ENCODE measurements at regions not wholly inside any gene's neighbourhood (a gene's known extent, or its start where the extent isn't known, plus 50 kb on each side); places are given as distances from the start of the nearest gene placed in this dataset.
"Not testable (repeated sequence)": the region's sequence is repeated elsewhere in the genome, so short reads cannot be mapped to it uniquely, and the experiment has no call there.

DNA sequence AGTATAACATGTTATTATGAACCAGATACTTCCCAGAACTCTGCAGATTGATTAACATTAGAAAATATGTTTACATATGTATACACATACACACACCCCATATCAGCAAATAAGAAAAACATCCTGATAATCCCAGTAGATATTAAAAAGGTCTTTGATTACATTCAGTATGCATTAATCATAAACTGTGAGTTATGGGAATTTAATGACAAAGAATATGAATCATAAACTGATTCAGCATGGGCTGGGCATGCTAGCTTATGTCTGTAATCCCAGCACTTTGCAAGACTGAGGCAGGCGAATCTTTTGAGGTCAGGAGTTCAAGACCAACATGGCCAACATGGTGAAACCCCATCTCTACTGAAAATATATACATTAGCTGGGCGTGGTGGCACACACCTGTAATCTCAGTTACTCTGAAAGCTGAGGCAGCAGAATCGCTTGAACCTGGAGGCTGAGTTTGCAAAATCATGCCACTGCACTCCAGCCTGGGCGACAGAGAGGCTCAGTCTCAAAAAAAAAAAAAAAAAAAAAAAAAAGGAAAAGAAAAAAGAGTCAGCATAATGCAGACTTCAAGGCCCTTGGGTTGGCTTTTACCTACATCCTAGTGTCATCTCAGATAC, 581.9 kb upstream of the PRR20A start:
- no peak for DNase-seq

DNA sequence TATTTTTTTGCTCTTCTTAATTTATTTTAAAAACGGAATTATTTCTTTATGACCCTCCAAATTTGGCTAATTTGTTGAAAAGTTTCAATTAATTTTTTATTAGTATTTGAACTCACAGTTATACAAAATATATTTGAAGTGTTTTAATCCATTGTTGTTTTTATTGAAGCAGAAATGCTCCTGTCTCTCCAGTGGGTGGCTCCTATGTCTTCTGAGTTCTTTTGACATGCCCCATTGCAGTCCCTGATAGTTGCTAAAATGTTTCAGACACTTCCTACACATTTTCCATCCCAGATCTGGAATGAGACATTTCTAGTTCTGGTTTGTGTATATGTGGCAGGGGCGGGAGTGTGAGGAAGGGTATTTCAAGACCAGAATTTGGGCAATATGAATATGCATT, 579.4 kb upstream of the PRR20A start:
- no peak for DNase-seq

DNA sequence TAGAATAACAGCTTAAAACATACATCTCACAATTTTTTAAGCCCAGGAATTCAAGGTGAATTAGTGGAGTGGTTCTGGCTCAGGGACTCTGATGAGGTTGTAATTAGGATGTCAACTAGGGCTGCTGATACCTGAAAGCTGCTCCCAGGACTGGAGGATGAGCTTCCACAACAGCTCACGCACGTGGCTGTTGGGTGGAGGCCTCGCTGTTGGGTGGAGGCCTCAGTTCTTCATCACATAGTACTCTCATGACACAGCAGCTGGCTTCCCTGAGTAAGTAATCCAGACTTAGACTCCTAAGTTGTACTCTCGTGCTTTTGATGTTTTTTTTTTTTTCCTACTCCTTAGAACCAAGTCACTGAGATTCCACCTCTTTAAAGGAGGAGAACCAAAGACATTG, 577.1 kb upstream of the PRR20A start:
- no peak for DNase-seq

DNA sequence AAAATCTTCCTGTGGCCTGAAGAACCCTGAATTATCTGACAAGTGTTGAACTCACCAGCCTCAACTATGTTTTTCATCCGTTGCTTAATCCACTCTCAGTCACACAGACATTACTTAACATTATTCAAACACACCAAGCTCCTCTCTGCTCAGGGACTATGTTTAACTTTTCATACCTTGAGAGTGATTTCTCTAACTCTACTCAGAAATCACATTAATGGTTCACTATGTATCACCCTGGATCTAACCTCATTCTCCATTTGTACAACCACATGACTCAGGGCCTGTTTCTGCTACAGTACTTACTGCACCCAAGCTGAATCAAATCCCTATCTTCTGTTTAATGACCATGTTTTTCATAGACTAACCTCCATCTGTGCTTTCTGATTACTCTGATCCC, 553.7 kb upstream of the PRR20A start:
- DNase-seq: no peak

DNA sequence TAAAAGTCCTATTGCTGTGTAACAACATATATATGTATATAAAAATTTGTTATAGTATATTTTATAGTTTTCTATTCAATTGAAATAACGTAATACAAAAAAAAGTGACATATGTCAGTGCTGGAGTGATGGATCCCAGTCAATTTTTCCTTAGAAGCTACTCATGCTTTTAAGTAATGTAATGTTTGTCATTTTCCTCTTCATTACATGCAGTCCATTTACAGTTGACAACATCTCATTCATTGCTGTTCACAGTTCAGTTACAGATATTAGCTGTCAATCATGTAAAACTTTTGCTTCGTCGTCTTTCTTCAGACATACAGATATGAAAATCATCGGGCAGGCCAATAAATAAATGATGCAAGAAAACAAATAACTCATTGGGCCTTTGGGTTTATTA, 525.1 kb upstream of the PRR20A start:
- DNase-seq: no peak

DNA sequence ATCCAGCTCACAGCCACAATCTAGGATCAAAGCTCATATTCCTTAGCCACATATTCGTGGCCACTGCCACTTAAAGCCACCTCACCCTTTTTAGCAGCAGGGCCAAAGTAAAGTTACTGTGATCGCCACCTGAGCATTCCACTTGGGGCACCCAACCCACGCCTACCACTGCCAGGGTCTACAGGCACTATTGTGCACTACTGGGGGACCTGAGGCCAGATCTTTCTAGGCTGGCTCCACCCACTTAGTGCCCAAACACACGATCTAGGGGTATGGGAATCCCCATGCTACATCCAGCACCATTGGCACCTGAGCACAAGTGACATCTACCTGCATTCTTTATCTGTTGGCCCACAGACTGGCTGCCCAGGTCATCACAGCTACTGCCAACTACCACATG, 517.9 kb upstream of the PRR20A start:
- DNase-seq: no peak

DNA sequence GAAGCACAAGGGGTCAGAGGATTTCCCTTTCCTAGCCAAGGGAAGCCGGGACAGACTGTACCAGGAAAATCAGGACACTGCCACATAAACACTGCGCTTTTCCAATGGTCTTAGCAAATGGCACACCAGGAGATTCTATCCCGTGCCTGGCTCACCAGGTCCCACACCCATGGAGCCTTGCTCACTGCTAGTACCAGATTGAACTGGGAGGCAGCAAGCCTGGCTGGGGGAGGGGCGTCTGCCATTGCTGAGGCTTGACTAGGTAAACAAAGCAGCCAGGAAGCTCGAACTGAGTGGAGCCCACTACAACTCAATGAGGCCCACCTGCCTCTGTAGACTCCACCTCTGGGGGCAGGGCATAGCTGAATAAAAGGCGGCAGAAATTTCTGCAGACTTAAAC, 511.8 kb upstream of the PRR20A start:
- not testable (repeated sequence) for DNase-seq

DNA sequence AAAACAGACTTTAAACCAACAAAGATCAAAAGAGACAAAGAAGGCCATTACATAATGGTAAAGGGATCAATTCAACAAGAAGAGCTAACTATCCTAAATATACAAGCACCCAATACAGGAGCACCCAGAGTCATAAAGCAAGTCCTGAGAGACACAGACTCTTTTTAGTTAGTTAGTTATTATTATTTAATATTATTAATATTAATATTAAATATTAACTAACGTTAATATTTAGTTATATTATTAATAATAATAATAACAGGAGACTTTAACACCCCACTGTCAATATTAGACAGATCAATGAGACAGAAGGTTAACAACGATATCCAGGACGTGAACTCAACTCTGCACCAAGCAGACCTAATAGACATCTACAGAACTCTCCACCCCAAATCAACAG, 509.7 kb upstream of the PRR20A start:
- not testable (repeated sequence) for DNase-seq

DNA sequence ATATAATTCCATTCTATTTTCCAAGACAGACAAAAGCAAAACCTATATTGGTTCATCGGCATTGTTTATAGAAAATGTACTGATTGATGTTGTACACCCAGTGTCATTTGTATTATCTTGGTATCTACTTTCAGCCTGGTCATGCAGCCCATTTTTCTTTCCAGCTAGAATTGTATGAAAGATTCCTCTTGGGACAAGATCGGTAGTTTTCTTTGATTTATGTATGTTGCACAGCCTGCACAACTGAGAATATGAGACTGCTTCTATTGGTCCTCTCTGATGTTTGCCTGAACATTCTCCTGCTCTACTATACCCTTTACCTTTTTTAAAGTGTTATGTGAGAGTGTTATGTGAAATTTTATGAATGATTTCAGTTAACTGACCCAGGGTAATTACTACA, 487.7 kb upstream of the PRR20A start:
- DNase-seq: no peak

DNA sequence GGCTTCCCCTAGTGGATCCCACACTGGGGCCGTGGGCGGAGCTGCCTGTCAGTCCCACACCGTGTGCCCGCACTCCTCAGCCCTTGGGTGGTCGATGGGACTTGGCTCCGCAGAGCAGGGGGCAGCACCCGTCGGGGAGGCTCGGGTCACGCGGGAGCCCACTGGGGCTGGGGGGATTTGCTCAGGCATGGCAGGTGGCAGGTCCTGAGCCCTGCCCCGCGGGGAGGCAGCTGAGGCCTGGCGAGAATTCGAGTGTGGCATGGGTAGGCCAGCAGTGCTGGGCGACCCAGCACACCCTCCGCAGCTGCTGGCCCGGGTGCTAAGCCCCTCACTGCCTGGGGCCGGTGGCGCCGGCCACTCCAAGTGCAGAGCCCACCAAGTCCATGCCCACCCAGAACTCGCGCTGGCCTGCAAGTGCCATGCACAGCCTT, 481.7 kb upstream of the PRR20A start:
- DNase-seq: no peak

DNA sequence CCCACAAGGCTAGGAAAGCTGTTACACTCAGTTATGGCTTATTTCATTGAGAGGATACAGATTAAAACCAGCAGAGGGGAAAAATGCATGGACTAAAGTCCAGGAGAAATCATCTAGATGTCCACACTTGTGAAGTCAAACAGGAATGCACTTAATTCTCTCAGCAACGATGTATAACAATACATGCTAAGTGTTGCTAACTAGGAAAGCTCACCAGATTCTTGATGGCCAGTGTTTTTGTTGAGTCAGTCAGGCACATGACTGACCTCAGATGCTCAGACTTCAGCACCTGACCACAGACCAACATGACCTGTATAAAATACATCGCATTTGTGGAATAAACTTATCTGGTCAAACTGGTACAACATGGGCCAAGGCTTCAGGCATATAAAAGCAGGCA, 470.2 kb upstream of the PRR20A start:
- no peak for DNase-seq

DNA sequence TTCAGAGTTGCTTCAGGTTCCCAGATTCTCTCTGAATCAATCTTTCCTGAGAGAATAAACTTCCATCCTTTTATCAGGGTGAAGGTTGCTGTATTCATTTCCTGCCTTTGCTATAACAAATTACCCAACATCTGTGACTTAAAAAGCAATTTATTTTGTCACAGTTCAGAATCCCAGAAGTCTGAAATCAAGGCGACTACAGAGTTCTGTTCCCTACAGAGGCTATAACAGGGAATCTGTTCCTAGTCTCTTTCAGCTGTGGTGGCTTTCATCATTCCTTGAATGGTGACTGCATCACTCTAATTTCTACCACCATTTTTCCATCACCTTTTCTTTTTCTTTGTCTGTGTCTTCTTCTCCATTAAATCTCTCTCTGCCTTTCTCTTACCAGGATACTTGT, 459.3 kb upstream of the PRR20A start:
- DNase-seq: no peak

DNA sequence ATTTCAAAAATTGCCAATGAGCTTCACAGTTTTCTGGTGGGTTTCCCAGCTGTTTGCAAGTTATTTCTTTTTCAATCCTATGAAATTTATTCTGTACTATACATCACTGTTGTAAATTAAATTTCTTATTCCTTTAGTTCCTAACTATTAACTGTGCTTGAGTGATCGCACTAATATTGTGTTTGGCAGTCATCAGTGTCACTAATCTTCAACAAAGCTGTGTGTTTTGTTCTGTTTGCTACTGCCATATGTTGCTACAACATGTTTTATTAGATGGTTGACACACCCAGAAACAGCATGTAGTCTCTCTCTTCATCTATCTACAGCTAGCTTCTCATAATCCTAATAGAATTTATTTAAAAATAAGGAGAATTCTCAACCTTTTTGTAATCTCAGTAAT, 453.6 kb upstream of the PRR20A start:
- DNase-seq: no peak

DNA sequence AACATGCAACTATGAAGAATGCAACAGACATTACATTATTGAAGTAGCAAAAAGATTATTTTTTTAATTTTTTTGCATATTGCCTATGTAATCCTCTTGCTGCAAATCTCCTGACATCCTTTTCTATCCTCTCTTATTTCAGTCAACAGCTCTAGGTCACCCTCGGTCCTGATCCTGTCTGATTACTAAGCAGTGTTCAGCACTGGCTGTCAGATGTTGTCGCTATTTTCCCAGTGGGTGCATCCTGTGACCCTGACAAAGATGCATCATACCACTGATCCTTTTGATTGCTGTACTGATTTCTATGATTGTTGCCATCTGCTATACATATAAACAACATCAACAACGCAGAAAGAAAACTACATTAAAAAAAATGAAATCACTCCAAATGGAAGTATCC, 443.7 kb upstream of the PRR20A start:
- no peak for DNase-seq

DNA sequence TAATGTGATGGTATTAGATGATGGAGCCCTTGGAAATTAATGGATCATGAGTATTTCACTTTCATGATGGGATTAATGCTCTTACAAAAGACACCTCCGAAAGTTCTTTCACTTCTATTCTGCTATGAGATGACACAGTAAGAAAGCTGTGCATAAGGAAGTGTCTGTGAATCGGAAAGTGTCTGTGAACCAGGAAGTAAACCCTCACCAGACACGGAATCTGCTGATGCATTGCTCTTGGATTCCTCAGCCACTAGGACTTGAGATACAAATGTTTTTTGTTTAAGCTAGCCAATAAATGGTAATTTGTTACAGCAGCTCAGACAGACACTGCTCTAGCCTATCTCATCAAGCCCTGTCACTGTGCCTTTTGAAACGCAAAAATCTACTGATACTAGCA, 440.4 kb upstream of the PRR20A start:
- DNase-seq: no peak

DNA sequence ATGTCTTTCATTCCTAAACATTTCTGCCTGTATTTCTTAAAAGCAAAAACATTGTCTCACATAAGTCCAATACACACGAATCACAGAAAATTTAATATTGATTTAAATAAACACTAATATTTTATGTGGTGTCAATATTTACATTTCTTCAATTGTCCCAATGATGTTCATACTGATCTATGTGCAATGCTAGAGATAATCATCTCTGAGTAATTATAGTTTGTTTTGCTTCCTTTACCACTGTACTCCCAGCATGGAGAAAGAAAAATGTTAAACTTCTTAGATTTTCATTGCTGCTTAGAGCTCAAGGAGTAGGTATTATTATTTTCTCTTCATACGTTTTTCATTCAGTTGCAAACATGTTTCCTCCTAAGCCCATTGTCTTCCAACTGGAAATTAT, 434.2 kb upstream of the PRR20A start:
- no peak for DNase-seq

DNA sequence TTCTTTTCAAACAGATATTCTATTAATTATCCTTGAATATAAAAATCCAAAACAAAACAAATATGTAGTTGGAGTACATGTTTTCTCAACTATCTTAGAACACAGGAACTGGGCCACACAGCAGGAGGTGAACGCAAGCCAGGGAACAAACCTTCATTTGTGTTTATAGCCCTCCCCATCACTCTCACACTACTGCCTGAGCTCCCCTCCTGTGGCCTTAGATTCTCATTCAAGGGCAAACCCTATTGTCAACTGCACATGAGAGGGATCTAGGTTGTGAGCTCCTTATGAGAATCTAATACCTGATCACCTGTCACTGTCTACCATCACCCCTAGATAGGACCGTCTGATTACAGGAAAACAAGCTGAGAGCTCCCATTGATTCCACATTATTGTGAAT, 427.1 kb upstream of the PRR20A start:
- DNase-seq: no peak

DNA sequence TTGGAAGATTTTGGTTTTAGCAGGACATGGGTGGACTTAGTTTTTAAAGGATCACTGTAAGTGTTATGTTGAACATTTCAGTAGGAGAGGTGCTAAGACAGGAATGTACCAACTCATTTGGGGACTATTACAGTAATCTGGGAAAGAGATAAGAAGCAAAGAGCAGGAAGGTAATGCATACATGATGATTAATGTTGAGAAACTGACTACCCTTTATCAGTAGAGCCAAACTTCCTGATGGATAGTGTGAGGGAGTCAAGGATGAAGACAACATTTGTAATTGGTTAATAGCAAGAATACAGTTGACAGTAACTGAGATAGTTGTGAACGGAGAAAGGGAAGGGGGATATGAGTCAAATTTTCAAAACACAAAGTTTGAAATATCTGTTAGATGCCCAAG, 421.9 kb upstream of the PRR20A start:
- DNase-seq: no peak

DNA sequence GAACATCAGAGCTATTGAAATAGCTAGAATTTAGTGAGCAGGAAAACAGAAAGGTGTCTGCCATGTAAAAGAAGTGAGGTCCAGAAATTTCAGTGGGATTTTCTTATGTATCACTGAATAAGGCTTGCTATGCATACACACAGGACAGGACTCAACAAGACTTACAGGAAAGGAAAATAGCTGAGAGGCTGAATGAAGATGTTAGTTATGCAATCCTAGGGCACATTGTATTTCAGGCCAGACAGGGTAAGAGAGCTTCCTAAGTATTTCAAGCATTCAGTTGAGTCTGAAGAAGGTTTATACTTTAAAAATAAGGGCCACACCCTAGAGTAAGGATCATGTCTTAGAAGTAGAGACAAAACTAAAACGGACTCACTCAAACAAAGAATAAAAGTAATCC, 419.9 kb upstream of the PRR20A start:
- no peak for DNase-seq

DNA sequence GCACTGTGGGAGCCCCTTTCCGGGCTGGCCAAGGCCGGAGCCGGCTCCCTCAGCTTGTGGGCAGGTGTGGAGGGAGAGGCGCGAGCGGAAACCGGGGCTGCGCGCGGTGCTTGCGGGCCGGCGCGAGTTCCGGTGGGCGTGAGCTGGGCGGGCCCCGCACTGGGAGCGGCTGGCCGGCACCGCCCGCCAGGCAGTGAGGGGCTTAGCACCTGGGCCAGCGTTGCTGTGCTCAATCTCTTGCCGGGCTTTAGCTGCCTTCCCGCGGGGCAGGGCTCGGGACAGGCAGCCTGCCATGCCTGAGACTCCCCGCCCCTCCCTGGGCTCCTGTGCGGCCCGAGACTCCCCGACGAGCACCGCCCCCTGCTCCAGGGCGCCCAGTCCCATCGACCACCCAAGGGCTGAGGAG, 405.2 kb upstream of the PRR20A start:
- no peak for DNase-seq

DNA sequence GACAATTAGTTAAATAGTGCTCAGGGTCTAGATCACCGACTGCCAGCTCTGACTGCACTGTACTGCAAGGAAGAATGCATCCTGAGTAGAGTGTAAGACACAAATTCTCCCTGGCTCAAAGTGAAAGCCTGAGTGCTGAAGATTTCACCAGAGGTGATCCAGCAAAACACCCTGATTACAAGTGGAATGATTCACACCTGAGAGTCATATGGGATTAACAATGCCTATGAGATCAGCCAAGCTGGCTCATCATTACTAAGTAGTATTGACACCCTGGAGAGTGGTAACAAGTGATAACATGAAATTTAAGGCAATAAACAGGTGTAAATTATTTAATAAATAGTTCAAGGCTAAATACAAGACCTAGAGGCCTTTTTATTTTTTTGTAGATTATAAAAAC, 403.8 kb upstream of the PRR20A start:
- no peak for DNase-seq

DNA sequence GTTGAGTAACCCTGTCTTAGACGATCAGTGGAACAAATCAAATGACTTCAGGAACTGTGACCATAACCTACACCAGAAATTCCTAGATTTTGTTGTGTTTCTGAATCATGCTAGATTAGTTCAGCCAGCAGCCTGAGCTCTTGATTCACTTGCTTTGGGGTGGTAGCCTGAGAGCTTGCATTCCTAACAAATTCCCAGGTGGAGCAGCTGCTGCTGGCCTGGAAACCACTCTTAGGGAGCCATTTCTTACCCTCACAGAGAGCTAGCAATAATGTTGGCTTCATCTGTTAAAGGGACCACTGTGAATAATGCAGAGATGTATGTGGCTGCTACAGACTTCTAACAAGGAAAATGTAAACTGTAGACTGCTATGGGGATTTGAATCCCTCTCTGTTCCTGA, 388.1 kb upstream of the PRR20A start:
- DNase-seq: no peak

DNA sequence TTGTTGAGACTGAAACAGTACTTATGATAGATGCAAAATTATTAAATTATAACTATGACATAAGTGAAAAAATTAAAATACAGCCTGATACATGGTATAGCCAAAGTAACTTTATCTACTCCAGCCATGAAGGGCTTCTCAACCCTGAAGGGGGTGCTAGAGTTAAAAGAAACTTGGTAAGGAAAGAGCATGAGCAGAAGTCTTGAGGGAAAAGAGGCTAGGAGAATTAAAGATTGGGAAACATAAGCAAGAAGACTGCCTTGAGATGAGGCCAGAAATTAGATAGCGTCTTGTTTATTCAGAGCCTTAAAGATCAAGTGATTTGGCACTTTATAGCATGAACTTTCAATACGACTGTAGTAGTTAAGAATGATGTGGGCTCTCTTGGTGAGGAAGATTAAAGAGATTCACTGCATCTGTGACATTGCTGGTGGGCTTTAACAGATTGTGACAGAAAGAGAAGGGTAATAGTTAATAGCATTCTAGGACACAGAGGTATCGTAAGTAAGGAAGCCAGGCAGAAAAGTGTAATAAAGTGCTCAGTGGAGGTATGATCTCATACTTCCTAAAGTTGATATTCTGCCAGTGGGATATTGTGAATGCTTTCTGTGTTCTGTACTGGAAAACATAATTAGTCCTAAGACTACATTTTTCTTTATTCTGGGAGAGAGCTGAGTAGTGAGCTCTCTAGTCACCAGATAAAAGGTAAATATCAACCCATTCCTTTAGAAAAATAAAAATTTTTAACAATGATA, 385.4 kb upstream of the PRR20A start:
- DNase-seq: no peak

DNA sequence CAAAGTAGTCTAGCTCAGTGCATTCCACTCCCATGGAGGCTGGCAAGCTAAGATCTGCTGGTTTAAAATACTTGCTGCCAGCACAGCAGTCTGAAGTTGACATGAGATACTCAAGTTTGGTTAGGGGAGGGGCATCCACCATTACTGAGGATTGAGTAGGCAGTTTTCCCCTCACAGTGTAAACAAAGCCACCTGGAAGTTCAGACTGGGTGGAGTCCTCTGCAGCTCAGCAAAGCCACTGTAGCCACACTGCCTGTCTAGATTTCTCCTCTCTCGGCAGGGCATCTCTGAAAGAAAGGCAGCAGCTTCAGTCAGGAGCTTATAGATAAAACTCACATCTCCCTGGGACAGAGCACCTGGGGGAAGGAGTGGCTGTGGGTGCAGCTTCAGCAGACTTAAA, 377.4 kb upstream of the PRR20A start:
- not testable (repeated sequence) for DNase-seq

DNA sequence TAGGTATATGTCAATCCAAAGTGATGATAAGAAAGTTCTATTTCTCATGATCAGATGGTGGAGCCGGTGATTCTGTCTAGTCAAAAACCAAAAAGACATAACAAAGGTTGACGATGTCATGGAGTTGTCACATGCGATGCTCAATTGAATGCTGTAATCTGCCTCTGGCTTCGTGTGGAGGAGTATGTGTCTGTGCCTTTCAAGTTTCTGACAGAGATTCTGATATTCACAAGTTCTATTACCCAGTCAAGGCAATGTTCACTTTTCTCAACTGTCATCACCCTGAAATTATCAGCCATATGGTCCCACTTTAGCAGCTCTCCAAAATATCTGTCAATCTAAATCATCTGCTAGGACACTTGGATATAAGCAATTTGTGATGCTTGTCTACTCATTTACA, 367.6 kb upstream of the PRR20A start:
- DNase-seq: no peak
